ENCODE measurements at regions not wholly inside any gene's neighbourhood (a gene's known extent, or its start where the extent isn't known, plus 50 kb on each side); places are given as distances from the start of the nearest gene placed in this dataset.
"Not testable (repeated sequence)": the region's sequence is repeated elsewhere in the genome, so short reads cannot be mapped to it uniquely, and the experiment has no call there.

DNA sequence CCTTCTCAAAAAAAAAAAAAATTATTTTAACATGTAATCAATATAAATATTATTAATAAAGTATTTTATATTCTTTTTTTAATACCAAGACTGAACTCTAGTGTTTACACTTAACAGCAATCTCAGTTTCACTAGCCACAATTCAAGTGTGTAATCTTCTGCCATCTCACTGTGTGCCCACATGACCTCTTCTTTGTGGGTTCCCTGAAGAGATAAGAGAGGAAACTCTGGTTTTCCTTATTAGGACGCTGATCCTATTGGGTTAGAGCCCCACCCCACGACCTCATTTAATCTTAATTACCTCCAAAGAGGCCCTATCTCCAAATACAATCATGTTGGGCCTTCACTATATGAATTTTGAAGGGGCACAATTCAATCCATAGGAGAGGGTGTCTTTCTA is 177.6 kb downstream of the STK31 start:
- DNase-seq = no peak

DNA sequence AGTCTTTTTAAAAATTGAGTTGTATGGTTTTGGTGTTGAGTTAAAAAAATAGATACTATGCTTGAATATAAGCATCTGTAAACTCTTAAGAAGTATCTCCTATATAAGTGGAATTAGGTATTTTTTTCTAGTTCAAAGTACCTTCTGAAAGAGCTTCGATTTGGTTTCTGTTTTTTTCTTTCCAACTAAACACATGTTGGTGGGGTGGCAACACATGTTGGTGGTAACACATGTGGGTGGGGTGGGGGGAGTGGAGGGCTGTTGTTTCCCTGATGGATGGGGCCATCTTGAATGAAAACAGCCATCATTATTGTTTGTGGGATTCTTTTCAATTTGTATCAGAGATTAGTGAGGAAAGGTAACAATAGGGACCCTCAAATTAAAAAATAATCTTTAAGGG is 178.9 kb downstream of the STK31 start:
- DNase-seq = no peak

DNA sequence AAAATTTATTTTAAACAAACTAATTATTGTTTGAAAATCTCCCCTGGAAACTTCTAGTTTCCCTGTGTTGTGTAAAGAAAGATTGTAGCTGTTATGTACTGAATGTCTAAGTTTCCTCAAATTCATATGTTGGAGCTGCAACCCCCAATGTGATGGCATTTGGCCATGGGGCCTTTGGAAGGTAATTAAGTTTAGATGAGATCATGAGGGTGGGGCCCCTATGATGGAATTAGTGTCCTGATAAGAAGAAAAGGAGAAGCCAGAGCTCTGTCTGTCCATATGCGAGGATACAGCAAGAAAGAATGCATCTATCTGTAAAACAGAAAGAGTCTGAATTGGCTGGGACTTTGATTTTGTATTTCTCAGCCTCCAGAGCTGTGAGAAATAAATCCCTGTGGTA is 179.5 kb downstream of the STK31 start:
- no peak for DNase-seq

DNA sequence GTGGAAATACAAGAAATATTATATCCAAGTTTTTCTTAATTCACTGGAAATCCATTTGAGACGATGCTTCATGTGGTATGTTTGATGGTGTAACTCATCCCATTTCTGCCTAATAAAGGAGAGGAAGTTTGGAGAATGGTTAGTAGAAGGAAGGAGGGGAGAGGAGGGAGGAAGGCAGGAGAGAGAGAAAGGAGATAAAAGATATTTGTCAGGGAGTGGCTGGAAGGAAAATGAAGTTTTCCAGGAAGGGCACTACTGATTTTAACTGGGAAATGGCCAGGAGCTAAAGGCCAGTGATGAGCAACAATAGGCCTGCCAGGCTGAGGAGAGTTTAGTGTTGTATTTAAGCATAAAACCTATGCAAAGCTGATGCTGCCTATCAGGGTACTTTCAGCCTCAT is 182.0 kb downstream of the STK31 start:
- DNase-seq = no peak

DNA sequence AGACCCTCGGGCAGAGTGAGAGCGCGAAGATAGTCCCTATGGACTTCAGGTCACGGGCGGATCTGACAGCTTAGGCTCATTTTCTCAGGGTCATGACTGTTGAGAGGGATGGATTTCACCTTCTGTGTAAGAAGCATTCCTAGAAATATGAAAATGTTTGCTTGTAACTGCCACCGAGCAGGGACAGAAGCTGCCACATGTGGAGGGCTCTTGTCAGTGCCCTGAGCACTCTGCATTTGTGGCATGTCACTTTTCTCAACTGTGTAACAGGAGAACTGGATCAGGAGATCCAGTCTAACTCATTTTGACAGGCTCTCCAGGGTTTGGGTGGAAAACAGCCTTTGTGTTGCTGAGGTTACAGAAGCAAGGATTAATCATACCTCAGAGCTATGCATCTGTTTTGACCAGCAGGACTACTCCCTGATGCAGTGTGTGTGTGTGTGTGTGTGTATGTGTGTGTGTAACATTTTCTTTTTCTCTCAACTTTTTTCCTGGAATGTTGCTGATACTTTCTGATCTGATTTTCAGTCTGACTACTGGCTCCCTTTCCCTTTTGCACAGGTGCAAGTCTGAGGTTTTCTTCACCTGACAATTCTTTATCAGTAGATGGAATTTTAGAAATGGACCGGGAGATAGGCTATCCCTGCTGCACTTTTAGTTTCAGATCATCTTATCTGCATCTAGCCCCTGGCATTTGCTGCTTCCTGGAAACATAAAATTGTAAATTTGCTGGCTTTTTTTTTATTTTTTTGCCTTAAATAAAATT is 183.3 kb downstream of the STK31 start:
- DNase-seq = no peak

DNA sequence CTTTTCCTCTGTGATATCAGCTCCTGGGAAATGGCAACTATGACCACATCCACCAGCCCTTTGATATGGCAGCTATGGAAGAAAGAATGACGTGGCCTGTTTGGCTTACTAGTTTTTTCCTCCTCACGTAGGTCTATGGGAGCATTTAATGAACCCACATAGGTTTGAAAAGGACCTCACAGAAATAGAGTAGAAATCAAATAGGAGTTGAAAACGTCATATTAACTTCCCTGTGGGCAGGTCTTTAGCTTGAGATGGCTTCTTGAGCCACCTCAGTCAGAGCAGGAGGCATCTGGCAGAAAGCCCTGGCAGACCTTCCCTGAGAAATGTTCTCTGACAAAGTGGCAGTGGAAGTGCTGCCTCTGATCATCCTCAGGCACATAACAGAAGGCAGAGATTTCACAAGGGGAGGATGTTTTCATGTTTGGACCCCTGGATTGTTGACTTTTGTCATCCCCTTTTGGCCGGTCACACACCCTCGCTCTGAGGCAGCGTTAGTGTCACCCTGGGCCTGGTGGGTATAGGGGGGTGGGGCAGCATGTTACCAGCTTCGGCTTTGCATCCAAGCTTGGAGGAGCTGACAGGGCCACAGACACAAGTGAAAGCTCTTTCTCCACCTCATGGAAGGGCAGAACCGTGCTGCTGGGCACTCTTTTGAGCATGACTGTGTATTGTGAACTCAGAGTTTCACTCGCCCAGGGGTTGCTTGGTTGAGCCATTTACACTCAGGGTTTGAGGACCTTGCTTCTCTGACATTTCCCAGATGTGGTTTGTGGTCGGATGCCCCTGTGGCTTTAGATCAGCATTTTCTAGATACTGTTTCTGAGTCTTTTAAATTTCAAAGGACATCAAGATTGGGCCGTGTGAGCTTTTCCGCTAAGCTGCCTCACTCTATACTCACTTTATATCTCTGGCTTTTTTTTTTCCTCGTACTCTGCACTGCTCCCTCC is 184.2 kb downstream of the STK31 start:
- DNase-seq = peak in 2 of 5 donors; percentile 8 to 71

DNA sequence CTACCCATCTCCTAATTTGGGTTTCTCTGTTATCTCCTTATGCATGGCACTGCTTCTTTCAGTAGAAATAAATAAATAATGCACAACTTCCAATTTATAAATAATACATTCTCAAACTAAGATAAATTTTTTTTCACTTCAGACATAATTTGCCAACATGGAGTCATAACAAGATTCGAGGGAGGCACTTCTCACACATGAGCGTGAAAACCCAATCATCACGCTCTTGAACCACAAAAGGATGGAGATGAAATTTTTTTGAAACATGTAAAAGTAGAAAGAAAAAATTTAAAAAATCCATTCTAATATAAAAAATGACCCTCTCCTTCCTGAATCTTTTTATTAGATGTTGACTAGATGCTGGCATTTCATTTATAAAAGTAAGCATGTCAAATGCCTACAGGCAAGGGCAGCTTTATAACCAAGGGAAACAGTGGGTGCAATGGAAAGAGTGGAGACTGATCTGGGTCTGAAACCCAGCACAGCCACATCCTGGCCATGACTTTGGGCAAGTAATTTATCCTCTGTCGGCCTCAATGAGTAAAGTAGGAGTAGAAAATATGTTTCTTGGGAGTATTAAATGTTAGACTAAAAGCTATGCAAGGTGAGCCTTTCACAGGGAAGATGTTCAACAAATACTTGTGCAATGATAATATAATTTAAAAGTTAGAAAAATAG is 185.0 kb downstream of the STK31 start:
- DNase-seq = peak in 1 of 5 donors; percentile 23

DNA sequence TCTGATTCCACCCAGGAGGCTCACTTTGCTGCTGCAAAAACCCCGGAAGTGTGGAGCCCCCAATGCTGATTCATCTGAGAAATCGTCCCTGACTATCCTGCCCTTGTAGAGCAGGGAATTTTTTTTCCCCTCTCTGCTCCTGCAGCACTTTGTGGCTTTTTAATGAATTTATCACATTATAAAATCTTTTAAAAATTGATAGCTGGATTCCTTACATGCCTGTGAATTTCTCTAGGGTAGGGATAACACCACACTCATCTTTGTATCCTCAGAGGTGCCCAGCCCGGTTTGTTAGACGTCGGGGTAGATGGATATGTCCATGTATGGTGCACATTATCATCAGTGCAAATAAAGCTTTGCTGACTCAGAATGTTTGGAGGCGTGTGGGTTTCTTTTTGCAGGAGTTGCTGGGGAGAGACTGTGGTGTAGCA is 185.7 kb downstream of the STK31 start:
- no peak for DNase-seq

DNA sequence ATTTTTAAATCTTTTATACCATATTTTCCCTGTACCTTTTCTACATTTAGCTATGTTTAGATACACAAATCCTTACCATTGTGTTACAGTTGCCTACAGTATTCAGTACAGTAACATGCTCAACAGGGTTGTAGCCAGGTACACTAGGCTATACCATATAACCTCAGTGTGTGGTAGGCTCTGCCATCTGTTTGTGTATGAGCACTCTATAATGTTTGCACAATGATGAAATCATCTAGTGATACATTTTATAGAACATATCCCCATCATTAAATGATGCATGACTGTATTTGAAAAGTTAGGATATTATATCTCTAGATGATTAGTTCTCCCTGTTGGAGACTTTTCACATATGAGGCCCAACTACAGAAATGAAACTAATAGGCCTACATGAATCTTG is 188.6 kb downstream of the STK31 start:
- no peak for DNase-seq

DNA sequence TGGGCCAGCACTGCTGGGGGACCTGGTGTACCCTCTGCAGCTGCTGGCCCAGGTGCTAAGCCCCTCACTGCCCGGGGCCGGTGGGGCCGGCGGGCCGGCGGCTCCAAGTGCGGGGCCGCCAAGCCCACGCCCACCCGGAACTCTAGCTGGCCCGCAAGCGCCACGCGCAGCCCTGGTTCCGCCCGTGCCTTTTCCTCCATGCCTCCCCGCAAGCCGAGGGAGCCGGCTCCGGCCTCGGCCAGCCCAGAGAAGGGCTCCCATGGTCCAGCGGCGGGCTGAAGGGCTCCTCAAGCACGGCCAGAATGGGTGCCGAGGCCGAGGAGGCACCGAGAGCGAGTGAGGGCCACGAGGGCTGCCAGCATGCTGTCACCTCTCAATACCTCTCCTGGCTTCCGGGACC is 194.9 kb downstream of the STK31 start:
- DNase-seq = not testable (repeated sequence)

DNA sequence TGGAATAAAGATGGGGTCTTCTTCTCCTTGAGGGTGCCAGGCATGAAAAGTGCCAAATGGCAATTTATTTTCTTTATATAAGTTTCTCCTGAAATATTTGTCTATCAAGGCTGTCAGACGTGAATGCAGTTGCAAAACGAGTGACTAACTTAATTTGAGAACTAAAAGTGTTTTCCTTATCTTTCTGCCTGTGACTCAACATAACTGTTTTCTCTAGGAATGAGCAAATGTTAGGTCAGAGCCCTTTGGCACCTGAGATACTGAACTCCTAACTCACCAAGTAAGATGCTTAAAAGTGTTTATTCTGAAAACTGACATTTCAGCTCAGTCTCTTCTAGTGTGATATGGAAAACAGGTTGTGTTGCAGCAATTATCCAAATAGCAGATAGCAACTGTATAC is 197.0 kb downstream of the STK31 start:
- DNase-seq = no peak

DNA sequence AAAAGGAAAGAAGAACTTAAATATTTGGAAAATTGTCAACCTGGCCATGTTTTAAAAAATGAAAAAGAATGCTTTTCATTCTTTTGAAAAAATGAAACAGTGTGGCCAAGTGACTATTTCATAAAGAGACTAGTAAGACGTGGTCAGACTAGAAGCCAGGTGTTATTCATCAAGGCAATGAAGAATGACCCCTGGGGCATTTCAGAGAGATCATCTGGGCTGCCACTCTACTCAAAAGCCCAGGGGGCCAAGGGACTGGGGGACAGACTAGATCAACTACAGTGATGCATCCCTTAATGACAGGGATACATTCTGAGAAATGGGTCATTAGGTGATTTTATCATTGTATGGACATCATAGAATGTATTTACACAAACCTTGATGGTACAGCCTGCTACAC is 199.4 kb downstream of the STK31 start:
- DNase-seq = no peak

DNA sequence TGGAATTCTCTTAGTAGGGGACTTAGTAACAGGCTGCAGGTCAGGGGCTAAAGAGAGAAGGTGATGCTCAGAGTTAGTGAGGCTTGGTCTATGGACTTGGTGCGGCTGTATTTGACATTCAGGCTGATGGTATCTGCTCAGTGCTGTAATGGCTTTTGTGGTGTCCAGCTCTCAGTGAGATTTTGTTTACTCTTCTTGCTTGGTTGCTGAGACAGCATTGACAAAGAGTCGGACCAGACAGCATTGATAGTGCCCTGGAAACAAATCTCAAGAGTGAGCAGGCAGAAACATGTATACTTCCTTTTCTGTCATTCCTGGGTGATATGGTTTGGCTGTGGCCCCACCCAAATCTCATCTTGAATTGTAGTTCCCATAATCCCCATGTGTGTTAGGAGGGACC is 202.0 kb downstream of the STK31 start:
- DNase-seq = no peak

DNA sequence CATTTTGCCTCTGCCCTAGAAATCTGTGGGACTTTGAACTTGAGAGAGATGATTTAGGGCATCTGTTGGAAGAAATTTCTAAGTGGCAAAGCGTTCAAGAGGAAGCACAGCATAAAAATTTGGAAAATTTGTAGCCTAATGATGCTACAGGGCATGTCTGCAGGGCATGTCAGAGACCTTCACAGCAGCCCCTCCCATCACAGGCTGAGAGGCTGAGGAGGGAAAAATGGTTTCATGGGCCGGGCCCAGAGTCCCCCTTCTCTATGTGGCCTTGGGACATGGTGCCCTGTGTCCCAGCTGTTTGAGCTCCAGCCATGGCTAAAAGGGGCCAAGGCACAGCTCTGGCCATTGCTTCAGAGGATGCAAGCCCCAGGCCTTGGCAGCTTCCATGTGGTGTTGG is 203.0 kb downstream of the STK31 start:
- DNase-seq = no peak

DNA sequence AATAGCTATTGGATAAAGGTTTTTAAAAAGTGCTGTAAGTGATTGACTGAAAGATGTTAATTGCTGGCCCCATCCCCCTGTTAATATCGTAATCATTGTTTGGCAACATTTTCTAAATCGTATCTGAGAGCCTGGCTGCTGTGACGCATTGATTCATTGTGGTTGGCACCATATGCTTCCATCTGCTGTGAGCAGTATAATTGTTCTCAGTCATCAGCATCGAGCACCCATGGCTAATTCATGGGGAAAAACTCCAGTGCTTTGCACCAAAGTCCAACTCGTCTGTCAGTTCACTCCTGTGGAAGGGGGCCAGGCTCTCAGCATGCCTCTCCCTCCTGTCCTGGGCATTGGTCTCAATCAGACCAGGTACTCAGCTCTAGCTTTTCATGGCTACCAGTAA is 205.2 kb downstream of the STK31 start:
- no peak for DNase-seq

DNA sequence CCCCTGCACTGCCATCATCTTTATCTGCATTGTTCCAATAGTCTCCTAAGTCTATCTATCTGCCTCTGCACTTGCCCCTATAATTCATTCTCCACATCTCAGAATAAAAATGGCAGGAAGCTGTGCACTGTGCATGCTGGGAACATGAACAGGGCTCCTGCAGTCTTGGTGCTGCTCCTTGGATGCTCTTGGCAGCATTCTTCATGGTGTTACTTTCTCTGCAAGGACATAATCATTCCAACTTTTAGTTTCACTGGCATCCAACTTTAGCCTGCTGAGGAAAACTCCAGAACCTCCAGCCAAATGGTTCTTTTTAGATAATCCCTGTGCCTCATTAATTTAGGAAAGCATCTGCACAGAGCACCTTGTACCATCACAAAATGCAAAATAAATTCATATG is 208.3 kb downstream of the STK31 start:
- no peak for DNase-seq

DNA sequence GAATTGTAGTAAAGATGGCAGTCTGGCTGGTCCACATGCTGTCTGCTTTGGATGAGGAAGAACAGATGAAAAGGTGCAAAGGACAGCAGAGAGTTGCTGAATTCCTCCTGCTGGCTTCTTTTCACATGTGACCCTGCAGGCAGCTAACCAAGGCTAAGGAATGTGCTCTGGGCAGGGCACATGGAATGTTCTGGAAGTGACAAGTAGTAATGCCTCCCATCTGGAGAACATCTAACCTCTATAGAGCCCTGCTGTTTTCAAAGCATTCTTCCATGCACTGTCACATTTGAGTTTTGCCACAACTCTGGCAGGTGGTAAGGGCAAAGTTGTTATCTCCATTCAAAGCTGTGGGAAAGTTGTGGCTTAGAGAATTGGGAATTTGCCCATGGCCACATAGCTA is 208.8 kb downstream of the STK31 start:
- DNase-seq = no peak

DNA sequence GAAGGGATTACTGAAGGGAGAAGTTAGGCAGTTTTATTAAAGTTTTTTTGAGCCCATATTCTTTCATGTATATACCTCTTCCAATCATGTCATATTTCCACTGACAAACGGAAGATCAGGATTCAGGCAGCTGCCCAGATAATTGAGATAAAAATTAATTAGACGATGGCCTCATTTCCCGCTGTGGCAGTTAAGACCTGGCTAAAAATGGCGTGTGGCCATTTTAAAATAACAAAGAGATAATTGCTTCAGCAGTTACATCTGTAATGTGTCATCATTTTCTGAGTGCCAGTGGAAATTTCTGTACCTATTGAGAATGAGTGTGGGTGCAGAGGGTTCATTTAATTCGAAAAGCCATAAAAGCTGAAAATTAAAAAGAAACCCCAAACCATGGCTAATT is 215.1 kb downstream of the STK31 start:
- no peak for DNase-seq

DNA sequence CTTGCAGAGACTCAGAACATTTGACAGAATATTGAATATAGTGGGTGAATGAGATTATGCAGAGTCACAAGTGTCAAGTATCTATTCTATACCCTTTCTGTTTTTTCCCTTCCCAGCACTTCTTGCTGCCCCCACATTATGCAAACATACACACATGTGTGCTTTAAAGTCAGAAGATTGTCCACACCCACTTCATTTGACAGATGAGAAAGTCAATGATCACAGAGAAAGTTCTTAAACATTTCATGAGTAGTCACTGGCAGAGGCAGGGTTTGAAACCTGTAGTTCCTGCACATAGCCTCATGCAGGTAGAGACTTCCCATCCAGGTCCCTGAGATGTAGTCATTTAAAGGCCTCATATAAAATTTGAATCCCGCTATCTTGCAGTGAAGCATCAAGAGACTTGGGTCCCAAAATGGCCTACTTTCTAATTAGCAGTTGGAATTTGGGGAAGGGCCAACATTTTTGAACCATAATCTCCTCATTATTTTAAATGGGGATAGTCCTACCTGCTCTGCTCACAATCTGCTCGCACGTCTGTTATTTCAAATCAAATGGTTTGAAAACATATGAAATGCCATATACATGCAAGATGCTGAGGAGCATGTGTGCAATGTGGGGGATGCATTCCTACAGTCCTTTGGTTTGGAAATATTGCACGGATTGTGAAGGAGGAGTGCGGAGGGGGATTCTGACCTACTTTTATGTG is 217.8 kb downstream of the STK31 start:
- no peak for DNase-seq

DNA sequence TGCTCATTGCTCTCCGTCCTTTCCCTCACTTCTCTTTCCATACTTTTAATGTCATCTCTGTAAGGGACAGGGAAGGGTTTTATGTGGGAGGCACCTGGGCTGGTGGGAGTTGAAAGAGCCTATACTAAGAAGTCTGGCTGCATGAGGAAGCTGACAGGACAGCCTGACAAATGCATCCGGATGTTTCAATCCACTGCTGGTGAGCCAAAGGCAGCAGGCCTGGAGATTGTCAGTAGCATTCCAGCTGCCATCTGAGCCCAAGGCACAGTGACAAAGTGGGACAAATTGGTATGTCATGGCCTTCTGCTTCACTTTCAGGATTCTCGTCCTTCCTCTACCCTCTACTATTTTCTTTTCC is 218.4 kb downstream of the STK31 start:
- DNase-seq = no peak

DNA sequence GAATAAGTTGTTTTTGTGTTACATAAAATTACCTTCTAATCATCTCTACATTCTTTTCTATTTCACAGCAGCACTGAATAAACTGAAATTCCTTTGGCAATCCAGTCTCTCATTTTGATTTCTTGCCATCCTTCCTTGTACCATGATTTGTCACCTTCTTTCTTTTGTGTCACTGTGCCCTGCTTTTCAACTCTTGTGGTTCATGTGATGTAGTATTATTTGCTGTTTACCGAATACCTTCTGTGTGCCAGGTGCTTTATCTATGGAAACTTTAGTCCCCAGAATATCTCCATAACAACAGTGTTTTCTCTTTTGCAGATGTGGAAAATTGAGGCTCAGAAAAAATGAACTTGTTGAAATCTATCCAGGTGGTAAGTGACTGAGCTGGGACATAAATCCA is 220.3 kb downstream of the STK31 start:
- no peak for DNase-seq

DNA sequence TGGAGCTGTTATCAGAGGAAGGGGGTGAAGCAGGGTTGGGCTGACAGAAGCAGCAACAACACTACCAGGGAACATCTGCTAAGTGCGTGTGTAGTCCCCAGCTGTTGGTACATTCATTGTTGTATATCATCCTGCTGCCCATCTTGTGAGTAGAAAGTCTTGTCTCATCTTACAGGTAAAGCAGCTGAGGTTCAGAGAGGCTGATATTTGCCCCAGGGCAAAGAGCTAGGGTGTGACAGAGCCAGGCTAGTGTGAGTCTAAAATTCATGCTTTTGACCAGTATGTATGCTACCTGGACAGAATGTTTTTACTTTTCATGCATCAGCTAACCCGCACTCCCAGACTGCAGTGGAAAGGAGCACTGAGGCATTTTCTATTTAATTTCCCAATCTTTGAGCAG is 221.6 kb downstream of the STK31 start:
- no peak for DNase-seq

DNA sequence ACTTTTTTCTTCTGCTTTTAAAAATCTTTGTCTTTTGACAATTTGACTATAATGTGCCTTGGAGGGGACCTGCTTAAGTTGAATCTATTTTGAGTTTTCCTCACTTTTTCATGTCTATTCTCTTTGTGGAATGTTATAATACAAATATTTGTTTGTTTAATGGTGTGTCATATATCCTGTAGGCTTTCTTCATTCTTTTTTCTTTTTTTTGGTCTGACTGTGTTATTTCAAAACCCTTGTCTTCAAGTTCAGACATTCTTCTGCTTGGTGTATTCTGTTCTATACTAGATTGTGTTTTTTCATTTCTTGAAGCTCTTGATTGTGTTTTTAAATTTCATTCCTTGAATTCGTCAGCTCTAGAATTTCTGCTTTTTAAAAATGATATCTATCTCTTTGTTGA is 228.2 kb downstream of the STK31 start:
- DNase-seq = no peak
